SK-N-MC (cell line): ENCODE measurements at regions not wholly inside any gene's neighbourhood (a gene's known extent, or its start where the extent isn't known, plus 50 kb on each side); places are given as distances from the start of the nearest gene placed in this dataset.

Experiments used
- EZH2 ChIP-seq: fragments of 200-600 bp; sonication (generic); IDR thresholded peaks from one replicate; pipeline ENCODE4 v1.6.1; 2017; ENCODE audit warnings: antibody characterized with exemption
- FOXP2 ChIP-seq: optimal IDR thresholded peaks from 2 replicates; pipeline ENCODE3; 2011; ENCODE audit warnings: mild to moderate bottlenecking, moderate library complexity; ENCODE audit not compliant: insufficient read depth; ENCODE audit errors: extremely low read length, control extremely low read depth
- POLR2AphosphoS5 ChIP-seq: IDR thresholded peaks from 2 replicates; pipeline ENCODE4 v1.6.1; 2012; ENCODE audit warnings: mild to moderate bottlenecking, low read depth, low read length, borderline replicate concordance

- TF ChIP-seq POLR2AphosphoS5 (no peak), EZH2 (no peak), FOXP2 (no peak)
Measured at GRCh38 chr9:546797-547223, 294.7 kb upstream of the DMRT1 start.
